Mucosa of stomach (tissue), 1 donor: ENCODE measurements at regions not wholly inside any gene's neighbourhood (a gene's known extent, or its start where the extent isn't known, plus 50 kb on each side); places are given as distances from the start of the nearest gene placed in this dataset.

Source experiments
- H3K27me3 ChIP-seq: one replicate; pipeline ENCODE4 v1.7.0; 2013; ENCODE audit warnings: mild to moderate bottlenecking, low read length; ENCODE audit not compliant: control insufficient read depth, insufficient read depth
- H3K36me3 ChIP-seq: one replicate; pipeline ENCODE4 v1.7.0; 2013; ENCODE audit warnings: low read length; ENCODE audit not compliant: control insufficient read depth, insufficient read depth
- H3K4me1 ChIP-seq: one replicate; pipeline ENCODE4 v1.7.0; 2013; ENCODE audit warnings: mild to moderate bottlenecking, low read length; ENCODE audit not compliant: control insufficient read depth, insufficient read depth
- H3K4me3 ChIP-seq: one replicate; pipeline ENCODE4 v1.7.0; 2013; ENCODE audit warnings: low read length
- H3K9ac ChIP-seq: one replicate; pipeline ENCODE4 v1.7.0; 2013; ENCODE audit warnings: mild to moderate bottlenecking, low read length, moderate library complexity
- H3K9me3 ChIP-seq: one replicate; pipeline ENCODE4 v1.7.0; 2013; ENCODE audit warnings: mild to moderate bottlenecking, low read length, moderate library complexity; ENCODE audit not compliant: control insufficient read depth
- donor health status: Pancreatic carcinoma.

DNA sequence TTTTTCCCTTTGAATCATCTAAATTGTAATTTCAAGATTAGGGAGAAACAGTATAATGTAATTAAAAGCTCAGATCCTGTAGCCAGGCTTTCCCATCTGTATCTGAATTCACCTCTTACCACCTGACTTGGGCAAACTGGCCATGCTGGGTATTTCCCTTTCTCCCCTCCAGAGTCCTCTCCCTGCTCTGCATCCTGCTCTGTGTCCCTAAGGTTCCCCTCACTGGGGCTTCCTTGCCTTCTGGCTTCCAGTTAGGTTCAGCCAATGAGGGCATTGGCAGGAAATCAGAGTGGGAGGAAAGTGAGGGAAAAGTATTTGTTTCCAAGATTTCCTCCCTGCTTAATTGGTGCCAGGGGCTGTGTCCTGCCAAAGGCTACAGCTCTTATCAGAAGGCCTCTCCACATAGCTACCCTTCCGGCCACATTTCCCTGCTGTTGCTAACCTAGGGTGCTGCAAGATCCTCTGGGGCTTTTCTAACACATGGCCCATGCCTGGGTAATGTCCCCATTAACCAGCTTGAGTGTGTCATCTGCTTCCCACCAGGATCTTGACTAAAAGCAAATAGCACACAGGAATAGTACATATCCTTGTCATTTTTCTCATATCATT, 51.0 kb upstream of the MPDZ start:
- H3K9me3 ChIP-seq = no peaks in the 10 kb centered on the region
- H3K4me3 ChIP-seq = no peak overlapping the region

More for the DNA sequence above, 51.0 kb upstream of the MPDZ start:
- no peaks in the 10 kb centered on the region for H3K27me3 ChIP-seq
- H3K9ac ChIP-seq = no peak overlapping the region
- H3K36me3 ChIP-seq = no peaks in the 10 kb centered on the region
- H3K4me1 ChIP-seq = no peaks in the 10 kb centered on the region
